D721Med (cell line): ENCODE measurements at regions not wholly inside any gene's neighbourhood (a gene's known extent, or its start where the extent isn't known, plus 50 kb on each side); places are given as distances from the start of the nearest gene placed in this dataset.

Source experiments
- DNase-seq: peaks from one replicate; pipeline ENCODE4 v3.0.0; 2011; ENCODE audit warnings: low spot score; ENCODE audit not compliant: insufficient read length
- FAIRE-seq: peaks from 2 replicates; lab custom pipeline; 2011; peaks lifted over from hg19 to GRCh38; lab: Jason Lieb, UNC
- TF ChIP-seq, protein P1 (sequence below): IDR thresholded peaks from 2 replicates; pipeline ENCODE4 v1.5.1; 2012; ENCODE audit warnings: mild to moderate bottlenecking, control low read depth; ENCODE audit not compliant: insufficient read depth; ENCODE audit errors: missing control alignments

DNA sequence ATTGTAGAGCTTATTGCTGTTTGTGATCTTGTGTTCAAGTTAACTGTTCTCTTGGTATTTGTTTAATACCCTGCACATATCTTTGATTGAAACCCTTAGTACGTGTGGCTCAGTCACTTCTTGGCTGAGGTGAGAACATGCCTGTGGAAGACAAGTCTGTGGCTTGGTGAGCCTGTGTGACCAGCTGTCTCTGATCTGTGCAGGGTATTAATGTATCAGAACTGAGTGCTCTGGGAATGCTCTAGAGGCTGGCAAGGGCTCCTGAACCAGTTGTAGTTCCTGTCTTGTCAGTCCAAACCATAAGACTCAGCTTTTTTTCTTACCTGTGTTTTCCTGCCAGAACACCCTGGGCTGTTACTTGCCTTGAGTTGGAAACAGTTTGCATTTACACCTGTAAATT lies 52.4 kb upstream of the EPHA4 start:
- TF ChIP-seq, protein P1, sequence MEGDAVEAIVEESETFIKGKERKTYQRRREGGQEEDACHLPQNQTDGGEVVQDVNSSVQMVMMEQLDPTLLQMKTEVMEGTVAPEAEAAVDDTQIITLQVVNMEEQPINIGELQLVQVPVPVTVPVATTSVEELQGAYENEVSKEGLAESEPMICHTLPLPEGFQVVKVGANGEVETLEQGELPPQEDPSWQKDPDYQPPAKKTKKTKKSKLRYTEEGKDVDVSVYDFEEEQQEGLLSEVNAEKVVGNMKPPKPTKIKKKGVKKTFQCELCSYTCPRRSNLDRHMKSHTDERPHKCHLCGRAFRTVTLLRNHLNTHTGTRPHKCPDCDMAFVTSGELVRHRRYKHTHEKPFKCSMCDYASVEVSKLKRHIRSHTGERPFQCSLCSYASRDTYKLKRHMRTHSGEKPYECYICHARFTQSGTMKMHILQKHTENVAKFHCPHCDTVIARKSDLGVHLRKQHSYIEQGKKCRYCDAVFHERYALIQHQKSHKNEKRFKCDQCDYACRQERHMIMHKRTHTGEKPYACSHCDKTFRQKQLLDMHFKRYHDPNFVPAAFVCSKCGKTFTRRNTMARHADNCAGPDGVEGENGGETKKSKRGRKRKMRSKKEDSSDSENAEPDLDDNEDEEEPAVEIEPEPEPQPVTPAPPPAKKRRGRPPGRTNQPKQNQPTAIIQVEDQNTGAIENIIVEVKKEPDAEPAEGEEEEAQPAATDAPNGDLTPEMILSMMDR, result no peak
- DNase-seq (no peak), FAIRE-seq (no peak)
